ENCODE measurements at regions not wholly inside any gene's neighbourhood (a gene's known extent, or its start where the extent isn't known, plus 50 kb on each side); places are given as distances from the start of the nearest gene placed in this dataset.

GRCh38 chr3:5796541-5796940 lies 609.0 kb downstream of the EDEM1 start:
- Histone ChIP-seq H2AFZ (ENCODE audit: low read length) (no peak overlapping the region), H3K9me2 (replicated peaks; ENCODE audit: low read depth, low read length) (no peaks in the 10 kb centered on the region), H3K36me3 (ENCODE audit: insufficient read depth, low read length) (no peaks in the 10 kb centered on the region), H3K79me2 (ENCODE audit: insufficient read depth, low read length) (no peaks in the 10 kb centered on the region), H3K9ac (ENCODE audit: low read depth, low read length, poor library complexity, severe bottlenecking) (no peak overlapping the region), H3K4me2 (ENCODE audit: low read depth, low read length, poor library complexity, severe bottlenecking) (no peak overlapping the region), H3K4me3 (ENCODE audit: low read length, poor library complexity, severe bottlenecking) (no peak overlapping the region), H3F3A (ENCODE audit: low read depth) (no peaks in the 10 kb centered on the region), H4K20me1 (ENCODE audit: insufficient read depth, low read length, poor library complexity, severe bottlenecking) (no peaks in the 10 kb centered on the region), H3K4me1 (ENCODE audit: insufficient read depth, low read length, poor library complexity, severe bottlenecking) (no peaks in the 10 kb centered on the region), H3K9me3 (ENCODE audit: insufficient read depth, low read depth, low read length) (no peaks in the 10 kb centered on the region), H3K27me3 (ENCODE audit: insufficient read depth, low read length, poor library complexity, severe bottlenecking) (no peaks in the 10 kb centered on the region)
- TF ChIP-seq EZH2phosphoT487 (IDR thresholded peaks at IDR 0.05; ENCODE audit: borderline replicate concordance) (no peak), CTCF (conservative IDR thresholded peaks at IDR 0.05; ENCODE audit: low read length) (no peak)

DNA sequence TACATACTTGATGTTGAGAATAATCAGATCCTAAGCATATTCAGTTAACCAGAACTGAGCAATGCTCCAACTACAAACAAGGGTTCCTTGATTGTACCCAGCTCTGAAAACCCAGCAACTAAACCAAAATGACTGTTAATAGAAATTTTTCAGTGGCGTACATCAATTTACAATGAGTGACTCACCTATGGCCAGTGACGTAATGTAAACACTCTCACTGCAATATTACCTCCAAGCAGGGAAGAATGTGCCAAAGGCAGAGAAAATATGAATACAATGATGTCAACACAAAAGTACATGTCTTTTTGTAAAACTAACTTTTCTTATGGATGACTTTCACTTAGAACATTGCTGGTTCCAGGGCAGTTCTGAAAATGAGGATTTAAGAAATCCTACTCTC lies 611.3 kb downstream of the EDEM1 start:
- H3K9me3 ChIP-seq (ENCODE audit: insufficient read depth, low read depth, low read length), result no peaks in the 10 kb centered on the region
- no peak overlapping the region for H3K4me2 ChIP-seq (ENCODE audit: low read depth, low read length, poor library complexity, severe bottlenecking)
- TF ChIP-seq EZH2phosphoT487 (IDR thresholded peaks at IDR 0.05; ENCODE audit: borderline replicate concordance) (no peak), CTCF (conservative IDR thresholded peaks at IDR 0.05; ENCODE audit: low read length) (no peak)

DNA sequence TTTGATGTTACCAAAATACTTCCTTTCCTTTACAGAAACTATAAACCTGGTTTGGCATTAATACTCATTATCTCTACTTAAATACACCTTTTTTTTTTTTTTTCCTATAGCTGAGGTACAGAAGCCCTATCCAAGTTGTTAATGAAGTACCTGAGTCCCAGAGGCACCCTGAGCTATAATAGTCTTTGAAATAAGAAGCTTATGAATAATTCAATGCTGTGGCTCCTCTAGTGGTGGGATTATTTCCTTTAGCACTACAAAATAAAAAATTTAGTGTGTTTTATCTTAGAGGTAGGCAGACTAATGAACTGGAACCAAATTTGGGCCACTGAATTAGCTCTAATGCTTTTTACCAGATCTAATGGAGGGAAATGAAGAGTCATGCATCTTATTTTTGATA lies 611.9 kb downstream of the EDEM1 start:
- Histone ChIP-seq H3K9me3 (ENCODE audit: insufficient read depth, low read depth, low read length) (no peaks in the 10 kb centered on the region), H3K9me2 (replicated peaks; ENCODE audit: low read depth, low read length) (no peaks in the 10 kb centered on the region), H3K27me3 (ENCODE audit: insufficient read depth, low read length, poor library complexity, severe bottlenecking) (no peaks in the 10 kb centered on the region), H3K4me3 (ENCODE audit: low read length, poor library complexity, severe bottlenecking) (no peak overlapping the region), H3K4me2 (ENCODE audit: low read depth, low read length, poor library complexity, severe bottlenecking) (no peak overlapping the region), H3F3A (ENCODE audit: low read depth) (no peaks in the 10 kb centered on the region), H2AFZ (ENCODE audit: low read length) (no peak overlapping the region), H3K79me2 (ENCODE audit: insufficient read depth, low read length) (no peaks in the 10 kb centered on the region), H3K36me3 (ENCODE audit: insufficient read depth, low read length) (no peaks in the 10 kb centered on the region), H4K20me1 (ENCODE audit: insufficient read depth, low read length, poor library complexity, severe bottlenecking) (no peaks in the 10 kb centered on the region), H3K4me1 (ENCODE audit: insufficient read depth, low read length, poor library complexity, severe bottlenecking) (no peaks in the 10 kb centered on the region), H3K9ac (ENCODE audit: low read depth, low read length, poor library complexity, severe bottlenecking) (no peak overlapping the region)
- TF ChIP-seq CTCF (conservative IDR thresholded peaks at IDR 0.05; ENCODE audit: low read length) (no peak), EZH2phosphoT487 (IDR thresholded peaks at IDR 0.05; ENCODE audit: borderline replicate concordance) (no peak)

More for the DNA sequence above, 611.3 kb downstream of the EDEM1 start:
- H3K4me3 ChIP-seq (ENCODE audit: low read length, poor library complexity, severe bottlenecking), result no peak overlapping the region
- no peak overlapping the region for H2AFZ ChIP-seq (ENCODE audit: low read length)
- no peaks in the 10 kb centered on the region for H3K27me3 ChIP-seq (ENCODE audit: insufficient read depth, low read length, poor library complexity, severe bottlenecking)
- H3K4me1 ChIP-seq (ENCODE audit: insufficient read depth, low read length, poor library complexity, severe bottlenecking), result no peaks in the 10 kb centered on the region
- no peak overlapping the region for H3K9ac ChIP-seq (ENCODE audit: low read depth, low read length, poor library complexity, severe bottlenecking)
- no peaks in the 10 kb centered on the region for H3K36me3 ChIP-seq (ENCODE audit: insufficient read depth, low read length)
- no peaks in the 10 kb centered on the region for H3F3A ChIP-seq (ENCODE audit: low read depth)
- H3K79me2 ChIP-seq (ENCODE audit: insufficient read depth, low read length), result no peaks in the 10 kb centered on the region
- H3K9me2 ChIP-seq (replicated peaks; ENCODE audit: low read depth, low read length), result no peaks in the 10 kb centered on the region
- H4K20me1 ChIP-seq (ENCODE audit: insufficient read depth, low read length, poor library complexity, severe bottlenecking), result no peaks in the 10 kb centered on the region

Data from Loucy (cell line).